ENCODE measurements at regions not wholly inside any gene's neighbourhood (a gene's known extent, or its start where the extent isn't known, plus 50 kb on each side); places are given as distances from the start of the nearest gene placed in this dataset.

DNA sequence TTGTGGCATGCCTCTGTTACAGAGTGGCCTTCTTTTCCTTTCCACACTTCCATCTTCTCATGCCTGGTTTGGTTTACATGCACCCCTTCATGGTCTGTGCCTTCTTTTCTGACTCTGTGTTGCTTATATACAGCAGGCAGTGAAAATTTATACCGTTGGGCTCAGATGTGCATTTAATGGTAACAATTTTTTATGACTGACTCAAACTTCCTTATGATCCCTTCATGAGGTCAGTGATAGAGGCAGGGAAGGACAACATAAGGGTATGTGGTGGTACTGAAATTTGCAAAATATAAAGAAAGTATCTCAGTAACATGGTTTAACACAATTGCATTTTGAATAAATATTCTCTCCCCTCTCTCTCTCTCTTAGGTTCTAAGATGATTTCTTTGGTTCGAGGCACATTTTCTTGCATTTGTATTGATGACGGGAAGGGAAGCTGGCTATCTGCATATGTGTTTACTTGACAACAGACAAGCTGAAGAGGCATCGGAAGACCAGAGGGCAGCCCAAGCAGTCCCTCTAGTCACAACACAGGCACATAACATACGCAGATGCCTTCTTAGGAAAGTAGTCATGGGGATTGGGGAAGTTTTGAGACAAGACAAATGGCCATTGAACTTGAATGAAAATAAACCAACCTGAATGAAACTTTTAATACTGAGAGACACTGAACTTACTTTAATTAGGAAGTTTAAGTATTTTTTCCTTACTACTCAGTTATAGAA lies 163.3 kb upstream of the LEF1 start:
- Mint-ChIP-seq H3K27me3 (no peaks in the 10 kb centered on the region), H3K4me3 (no peak overlapping the region), H3K27ac (no peak overlapping the region), H3K4me1 (no peaks in the 10 kb centered on the region), H3K36me3 (no peaks in the 10 kb centered on the region), H3K9me3 (no peaks in the 10 kb centered on the region)
- no peak for ATAC-seq

GRCh38 chr4:108328383-108328732 lies 159.6 kb upstream of the LEF1 start:
- ATAC-seq, result no peak
- H3K27ac Mint-ChIP-seq, result no peak overlapping the region
- no peaks in the 10 kb centered on the region for H3K36me3 Mint-ChIP-seq
- no peak overlapping the region for H3K4me3 Mint-ChIP-seq
- no peaks in the 10 kb centered on the region for H3K4me1 Mint-ChIP-seq
- no peaks in the 10 kb centered on the region for H3K9me3 Mint-ChIP-seq
- H3K27me3 Mint-ChIP-seq, result no peaks in the 10 kb centered on the region

- no peaks in the 10 kb centered on the region for H3K27me3 Mint-ChIP-seq
- no peaks in the 10 kb centered on the region for H3K9me3 Mint-ChIP-seq
- no peaks in the 10 kb centered on the region for H3K36me3 Mint-ChIP-seq
- no peak for ATAC-seq
- H3K4me1 Mint-ChIP-seq, result no peaks in the 10 kb centered on the region
- H3K27ac Mint-ChIP-seq, result no peak overlapping the region
- no peak overlapping the region for H3K4me3 Mint-ChIP-seq
These were observed 159.1 kb upstream of the LEF1 start for GRCh38 chr4:108327642-108328382.

DNA sequence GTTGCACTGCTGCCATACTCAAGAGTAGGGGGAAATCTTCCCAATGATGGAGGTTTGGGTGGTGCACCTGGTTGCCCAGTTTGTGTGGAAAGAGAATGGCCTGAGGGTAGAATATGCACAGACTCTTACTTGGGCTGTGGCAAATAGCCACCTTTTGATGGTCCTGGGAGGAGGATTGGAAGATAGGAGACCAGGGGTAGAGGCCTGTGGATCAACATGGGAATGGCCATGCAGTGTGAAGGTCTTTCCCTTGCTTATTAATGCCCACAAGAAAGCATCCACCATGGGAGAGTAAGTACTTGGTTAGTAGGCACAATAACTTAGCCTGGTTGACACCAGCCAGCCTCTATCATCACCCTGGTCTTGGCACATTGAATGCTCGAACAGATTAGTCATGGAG lies 156.8 kb upstream of the LEF1 start:
- no peaks in the 10 kb centered on the region for H3K27me3 Mint-ChIP-seq
- H3K4me3 Mint-ChIP-seq, result no peak overlapping the region
- H3K4me1 Mint-ChIP-seq, result no peaks in the 10 kb centered on the region
- no peak overlapping the region for H3K27ac Mint-ChIP-seq
- no peaks in the 10 kb centered on the region for H3K36me3 Mint-ChIP-seq
- no peak for ATAC-seq
- H3K9me3 Mint-ChIP-seq, result no peaks in the 10 kb centered on the region

- Mint-ChIP-seq H3K9me3 (no peaks in the 10 kb centered on the region), H3K27ac (no peak overlapping the region), H3K36me3 (no peaks in the 10 kb centered on the region), H3K4me1 (no peaks in the 10 kb centered on the region), H3K4me3 (no peak overlapping the region), H3K27me3 (no peaks in the 10 kb centered on the region)
- ATAC-seq, result no peak
These were observed 155.7 kb upstream of the LEF1 start for GRCh38 chr4:108324450-108324849.

DNA sequence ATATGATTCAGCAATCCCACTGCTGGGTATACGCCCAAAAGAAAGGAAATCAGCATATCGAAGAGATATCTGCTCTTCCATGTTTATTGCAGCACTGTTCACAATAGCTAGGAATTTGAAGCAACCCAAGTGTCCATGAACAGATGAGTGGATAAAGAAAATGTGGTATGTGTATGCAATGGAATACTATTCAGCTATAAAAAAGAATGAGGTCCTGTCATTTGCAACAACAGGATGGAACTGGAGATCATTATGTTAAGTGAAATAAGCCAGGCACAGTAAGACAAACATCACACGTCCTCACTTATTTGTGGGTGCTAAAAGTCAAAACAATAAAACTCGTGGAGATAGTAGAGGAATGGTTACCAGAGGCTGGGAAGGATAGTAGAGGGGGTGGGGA lies 153.8 kb upstream of the LEF1 start:
- no peak for ATAC-seq
- no peaks in the 10 kb centered on the region for H3K9me3 Mint-ChIP-seq
- no peaks in the 10 kb centered on the region for H3K27me3 Mint-ChIP-seq
- no peaks in the 10 kb centered on the region for H3K4me1 Mint-ChIP-seq
- H3K4me3 Mint-ChIP-seq, result no peak overlapping the region
- no peaks in the 10 kb centered on the region for H3K36me3 Mint-ChIP-seq
- H3K27ac Mint-ChIP-seq, result no peak overlapping the region

DNA sequence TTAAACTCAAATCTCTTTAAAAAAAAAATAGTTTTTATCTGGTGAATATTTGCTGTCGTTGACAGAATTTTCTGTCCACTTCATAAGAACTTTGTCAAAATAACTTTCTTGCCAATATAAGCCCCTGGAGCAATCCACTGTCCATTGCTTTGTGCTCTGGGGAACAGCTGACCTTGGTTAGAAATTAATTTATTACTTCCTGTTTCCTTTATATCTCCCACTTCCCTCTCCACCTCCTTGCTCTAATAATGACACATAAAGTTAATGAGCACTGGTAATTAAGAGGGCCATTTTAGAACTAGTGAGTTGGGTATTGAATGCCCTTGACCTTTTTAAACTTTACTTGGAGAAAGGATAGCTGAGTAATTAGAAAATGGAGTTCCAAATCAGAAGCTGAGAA lies 151.3 kb upstream of the LEF1 start:
- H3K36me3 Mint-ChIP-seq, result no peaks in the 10 kb centered on the region
- no peak for ATAC-seq
- H3K4me1 Mint-ChIP-seq, result no peaks in the 10 kb centered on the region
- H3K27me3 Mint-ChIP-seq, result peaks cover 10% of the 10 kb centered on the region
- no peak overlapping the region for H3K4me3 Mint-ChIP-seq
- no peaks in the 10 kb centered on the region for H3K9me3 Mint-ChIP-seq
- H3K27ac Mint-ChIP-seq, result no peak overlapping the region

GRCh38 chr4:108317377-108317776 lies 148.6 kb upstream of the LEF1 start:
- Mint-ChIP-seq H3K4me1 (no peaks in the 10 kb centered on the region), H3K4me3 (no peak overlapping the region), H3K27ac (no peak overlapping the region), H3K27me3 (peaks cover 10% of the 10 kb centered on the region), H3K36me3 (no peaks in the 10 kb centered on the region), H3K9me3 (no peaks in the 10 kb centered on the region)
- ATAC-seq, result no peak

DNA sequence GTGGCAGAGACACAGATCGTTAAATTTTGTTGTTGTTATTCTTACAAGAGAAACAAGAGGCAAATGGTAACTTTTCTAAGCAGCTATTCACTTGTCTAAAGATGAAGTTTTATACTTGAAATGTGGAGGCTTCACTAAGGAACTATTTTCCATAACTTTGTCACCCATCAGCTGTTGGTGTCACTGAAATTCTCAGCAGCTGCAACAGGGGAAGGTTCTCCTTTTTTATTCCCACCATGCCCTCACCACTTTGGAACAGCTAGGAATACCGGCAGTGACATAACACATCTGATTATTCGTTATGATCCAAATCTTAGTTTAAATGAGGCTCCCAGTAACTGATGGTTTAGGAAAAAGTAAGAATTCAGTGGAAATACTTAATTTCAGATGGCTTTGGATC lies 147.0 kb upstream of the LEF1 start:
- H3K9me3 Mint-ChIP-seq, result peaks cover 8% of the 10 kb centered on the region
- H3K4me3 Mint-ChIP-seq, result no peak overlapping the region
- no peaks in the 10 kb centered on the region for H3K36me3 Mint-ChIP-seq
- peaks cover 10% of the 10 kb centered on the region for H3K27me3 Mint-ChIP-seq
- H3K4me1 Mint-ChIP-seq, result no peaks in the 10 kb centered on the region
- no peak for ATAC-seq
- no peak overlapping the region for H3K27ac Mint-ChIP-seq

- ATAC-seq, result no peak
- H3K4me3 Mint-ChIP-seq, result no peak overlapping the region
These were observed 146.3 kb upstream of the LEF1 start for GRCh38 chr4:108314900-108315589.

DNA sequence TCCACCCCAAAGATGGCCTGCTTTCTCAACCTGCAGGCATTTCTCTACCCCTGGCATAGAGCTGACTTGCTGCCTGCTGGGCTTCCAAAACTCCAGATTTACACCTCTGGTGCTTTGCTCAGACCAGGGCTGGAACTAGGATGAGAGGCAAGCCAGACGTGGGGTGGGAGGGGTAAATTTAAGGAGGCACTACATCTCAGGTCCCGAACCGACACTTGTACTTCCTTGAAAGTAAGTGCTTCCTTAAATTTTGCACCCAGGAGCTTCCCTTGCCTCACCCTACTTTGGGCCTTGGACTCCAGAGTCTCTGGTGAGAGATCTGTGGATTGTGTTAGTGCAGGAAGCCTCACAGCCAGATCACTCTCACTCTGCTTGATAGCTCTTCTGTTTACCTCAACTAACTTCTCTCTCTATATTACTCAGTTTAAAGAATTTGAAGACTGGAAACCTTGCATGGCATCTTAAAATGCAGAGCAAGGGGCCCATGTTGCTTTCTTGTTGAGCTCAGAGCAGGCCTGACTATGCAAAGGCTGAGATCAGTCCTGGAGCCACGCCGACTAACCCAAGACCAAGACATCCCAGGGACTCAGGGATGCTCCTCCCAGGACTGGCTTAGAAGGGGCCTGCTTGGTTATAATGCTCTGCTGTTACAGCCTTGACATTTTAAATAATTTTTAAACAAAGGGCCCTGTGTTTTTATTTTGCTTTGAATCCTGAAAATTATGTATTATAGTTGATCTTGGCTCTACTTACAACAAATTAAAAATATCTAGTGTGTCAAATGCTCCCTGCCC lies 145.0 kb upstream of the LEF1 start:
- Mint-ChIP-seq H3K27ac (no peak overlapping the region), H3K4me3 (no peak overlapping the region), H3K36me3 (no peaks in the 10 kb centered on the region), H3K4me1 (no peaks in the 10 kb centered on the region), H3K27me3 (peaks cover 10% of the 10 kb centered on the region), H3K9me3 (peaks cover 8% of the 10 kb centered on the region)
- ATAC-seq, result no peak

More at GRCh38 chr4:108314900-108315589, 146.3 kb upstream of the LEF1 start:
- peaks cover 10% of the 10 kb centered on the region for H3K27me3 Mint-ChIP-seq
- H3K9me3 Mint-ChIP-seq, result peaks cover 8% of the 10 kb centered on the region
- H3K27ac Mint-ChIP-seq, result no peak overlapping the region
- no peaks in the 10 kb centered on the region for H3K4me1 Mint-ChIP-seq
- no peaks in the 10 kb centered on the region for H3K36me3 Mint-ChIP-seq

GRCh38 chr4:108311313-108311712 lies 142.6 kb upstream of the LEF1 start:
- Mint-ChIP-seq H3K36me3 (no peaks in the 10 kb centered on the region), H3K27me3 (peaks cover 4% of the 10 kb centered on the region), H3K27ac (no peak overlapping the region), H3K9me3 (peaks cover 8% of the 10 kb centered on the region), H3K4me3 (no peak overlapping the region), H3K4me1 (no peaks in the 10 kb centered on the region)
- no peak for ATAC-seq

GRCh38 chr4:108303488-108304177 lies 134.9 kb upstream of the LEF1 start:
- no peaks in the 10 kb centered on the region for H3K27me3 Mint-ChIP-seq
- H3K9me3 Mint-ChIP-seq, result peaks cover 4% of the 10 kb centered on the region
- no peak for ATAC-seq
- H3K36me3 Mint-ChIP-seq, result no peaks in the 10 kb centered on the region
- no peak overlapping the region for H3K4me3 Mint-ChIP-seq
- H3K27ac Mint-ChIP-seq, result no peak overlapping the region
- no peaks in the 10 kb centered on the region for H3K4me1 Mint-ChIP-seq

- no peaks in the 10 kb centered on the region for H3K27me3 Mint-ChIP-seq
- peaks cover 4% of the 10 kb centered on the region for H3K9me3 Mint-ChIP-seq
- no peak overlapping the region for H3K27ac Mint-ChIP-seq
- H3K4me3 Mint-ChIP-seq, result no peak overlapping the region
- no peak for ATAC-seq
- H3K36me3 Mint-ChIP-seq, result no peaks in the 10 kb centered on the region
- no peaks in the 10 kb centered on the region for H3K4me1 Mint-ChIP-seq
These were observed 133.0 kb upstream of the LEF1 start for GRCh38 chr4:108301545-108302251.

Data from stimulated activated memory B cell treated with anti-CD40 and anti-IgM and Interleukin-4, amounts not matched to agents 10 μg/mL and 1 μg/mL and 100 μg/mL, for 72 hours (primary cell).